Natural killer cell treated with Interleukin-12 subunit alpha and Interleukin-12 subunit beta and Interleukin-15 and Interleukin-18, amount 100 ng/mL, for 72 hours (primary cell): ENCODE measurements at regions not wholly inside any gene's neighbourhood (a gene's known extent, or its start where the extent isn't known, plus 50 kb on each side); places are given as distances from the start of the nearest gene placed in this dataset.
A peak's percentile ranks its signal among the peaks of the same experiment; 100 is the strongest.

ENCODE experiments used
- ATAC-seq, 2 donors: fragments of 150-1000 bp; cut with Tn5 transposase in 1 of 2; sonication (Bioruptor Pico), chemical (Tn5 transposase) in 1 of 2; 2 replicates each; pipeline ENCODE4 v1.10.0; 2021
- DNase-seq: peaks from one replicate; pipeline ENCODE4 v3.0.0; 2022; ENCODE audit warnings: low spot score
- H3K27ac Mint-ChIP-seq, 2 donors: 1 replicate in 1 of 2; 2 replicates in 1 of 2; pipeline ENCODE4 v1.8.0; 2022; ENCODE audit warnings: mixed read lengths in 2 of 2, mild to moderate bottlenecking in 1 of 2, moderate library complexity in 1 of 2
- H3K27me3 Mint-ChIP-seq, 2 donors: 1 replicate in 1 of 2; 2 replicates in 1 of 2; pipeline ENCODE4 v1.8.0; 2022; ENCODE audit warnings: mixed read lengths in 2 of 2
- H3K36me3 Mint-ChIP-seq: one replicate; pipeline ENCODE4 v1.8.0; 2022; ENCODE audit warnings: mixed read lengths
- H3K4me1 Mint-ChIP-seq, 2 donors: 1 replicate in 1 of 2; 2 replicates in 1 of 2; pipeline ENCODE4 v1.8.0; 2022; ENCODE audit warnings: low read depth in 2 of 2, mixed read lengths in 2 of 2, mild to moderate bottlenecking in 1 of 2
- H3K4me3 Mint-ChIP-seq: one replicate; pipeline ENCODE4 v1.8.0; 2022; ENCODE audit warnings: mixed read lengths
- H3K9me3 Mint-ChIP-seq: 2 replicates; pipeline ENCODE4 v1.8.0; 2022; ENCODE audit warnings: mixed read lengths

GRCh38 chr17:55649957-55650597 lies 72.6 kb downstream of the TMEM100 start:
- no peaks in the 10 kb centered on the region for H3K4me1 Mint-ChIP-seq
- ATAC-seq: no peak
- H3K4me3 Mint-ChIP-seq: no peak overlapping the region
- no peaks in the 10 kb centered on the region for H3K9me3 Mint-ChIP-seq
- H3K36me3 Mint-ChIP-seq: no peaks in the 10 kb centered on the region
- H3K27ac Mint-ChIP-seq: no peak overlapping the region
- DNase-seq: no peak
- peaks cover 11 to 34% of the 10 kb centered on the region in 2 donors for H3K27me3 Mint-ChIP-seq

- no peak for ATAC-seq
- Mint-ChIP-seq H3K4me3 (no peak overlapping the region), H3K27ac (no peak overlapping the region), H3K4me1 (no peaks in the 10 kb centered on the region), H3K27me3 (peaks cover 14 to 51% of the 10 kb centered on the region in 2 donors), H3K36me3 (no peaks in the 10 kb centered on the region), H3K9me3 (no peaks in the 10 kb centered on the region)
- no peak for DNase-seq
Measured at GRCh38 chr17:55648086-55648485, 74.6 kb downstream of the TMEM100 start.

- Mint-ChIP-seq H3K4me1 (no peaks in the 10 kb centered on the region), H3K27ac (no peak overlapping the region), H3K36me3 (no peaks in the 10 kb centered on the region), H3K9me3 (no peaks in the 10 kb centered on the region), H3K4me3 (no peak overlapping the region), H3K27me3 (peaks cover 14 to 36% of the 10 kb centered on the region in 2 donors)
- ATAC-seq (no peak), DNase-seq (no peak)
Measured at GRCh38 chr17:55645361-55645760, 77.3 kb downstream of the TMEM100 start.

- no peaks in the 10 kb centered on the region for H3K4me1 Mint-ChIP-seq
- ATAC-seq: no peak
- DNase-seq: no peak
- H3K9me3 Mint-ChIP-seq: no peaks in the 10 kb centered on the region
- no peak overlapping the region for H3K4me3 Mint-ChIP-seq
- peaks cover 11 to 26% of the 10 kb centered on the region in 2 donors for H3K27me3 Mint-ChIP-seq
- H3K27ac Mint-ChIP-seq: no peak overlapping the region
- H3K36me3 Mint-ChIP-seq: no peaks in the 10 kb centered on the region
Measured at GRCh38 chr17:55644346-55644745, 78.3 kb downstream of the TMEM100 start.

- DNase-seq (no peak), ATAC-seq (no peak)
- no peaks in the 10 kb centered on the region for H3K9me3 Mint-ChIP-seq
- no peaks in the 10 kb centered on the region for H3K4me1 Mint-ChIP-seq
- H3K36me3 Mint-ChIP-seq: no peaks in the 10 kb centered on the region
- no peak overlapping the region for H3K4me3 Mint-ChIP-seq
- peaks cover 7 to 22% of the 10 kb centered on the region in 2 donors for H3K27me3 Mint-ChIP-seq
- no peak overlapping the region for H3K27ac Mint-ChIP-seq
Measured at GRCh38 chr17:55642741-55643140, 79.9 kb downstream of the TMEM100 start.

GRCh38 chr17:55641676-55642081 lies 81.0 kb downstream of the TMEM100 start:
- Mint-ChIP-seq H3K9me3 (no peaks in the 10 kb centered on the region), H3K27me3 (peaks cover 2 to 19% of the 10 kb centered on the region in 2 donors), H3K4me3 (no peak overlapping the region), H3K4me1 (no peaks in the 10 kb centered on the region), H3K36me3 (no peaks in the 10 kb centered on the region), H3K27ac (no peak overlapping the region)
- DNase-seq (no peak), ATAC-seq (no peak)

- Mint-ChIP-seq H3K27ac (no peak overlapping the region), H3K4me1 (no peaks in the 10 kb centered on the region), H3K27me3 (peaks cover 5 to 17% of the 10 kb centered on the region in 2 donors), H3K9me3 (no peaks in the 10 kb centered on the region), H3K36me3 (no peaks in the 10 kb centered on the region), H3K4me3 (no peak overlapping the region)
- ATAC-seq (no peak), DNase-seq (no peak)
Measured at GRCh38 chr17:55639096-55639495, 83.6 kb downstream of the TMEM100 start.

- ATAC-seq (no peak), DNase-seq (no peak)
- Mint-ChIP-seq H3K27me3 (peaks cover 3 to 13% of the 10 kb centered on the region in 2 donors), H3K36me3 (no peaks in the 10 kb centered on the region), H3K27ac (no peak overlapping the region), H3K4me1 (no peaks in the 10 kb centered on the region), H3K4me3 (no peak overlapping the region), H3K9me3 (no peaks in the 10 kb centered on the region)
Measured at GRCh38 chr17:55635253-55635914, 87.3 kb downstream of the TMEM100 start.

GRCh38 chr17:55634702-55635101 lies 88.0 kb downstream of the TMEM100 start:
- no peaks in the 10 kb centered on the region for H3K9me3 Mint-ChIP-seq
- ATAC-seq (no peak), DNase-seq (no peak)
- no peaks in the 10 kb centered on the region for H3K4me1 Mint-ChIP-seq
- H3K27ac Mint-ChIP-seq: no peak overlapping the region
- H3K27me3 Mint-ChIP-seq: peaks cover 3 to 13% of the 10 kb centered on the region in 2 donors
- no peaks in the 10 kb centered on the region for H3K36me3 Mint-ChIP-seq
- H3K4me3 Mint-ChIP-seq: no peak overlapping the region

GRCh38 chr17:55632893-55633292 lies 89.8 kb downstream of the TMEM100 start:
- Mint-ChIP-seq H3K27me3 (peaks cover 3 to 18% of the 10 kb centered on the region in 2 donors), H3K27ac (no peak overlapping the region), H3K9me3 (no peaks in the 10 kb centered on the region), H3K4me1 (no peaks in the 10 kb centered on the region), H3K36me3 (no peaks in the 10 kb centered on the region), H3K4me3 (no peak overlapping the region)
- ATAC-seq (no peak), DNase-seq (no peak)

GRCh38 chr17:55632236-55632635 lies 90.4 kb downstream of the TMEM100 start:
- no peak overlapping the region for H3K4me3 Mint-ChIP-seq
- no peak for DNase-seq
- no peaks in the 10 kb centered on the region for H3K36me3 Mint-ChIP-seq
- peaks cover 3 to 18% of the 10 kb centered on the region in 2 donors for H3K27me3 Mint-ChIP-seq
- H3K9me3 Mint-ChIP-seq: no peaks in the 10 kb centered on the region
- no peak overlapping the region for H3K27ac Mint-ChIP-seq
- no peaks in the 10 kb centered on the region for H3K4me1 Mint-ChIP-seq
- ATAC-seq: no peak

- peaks cover 0 to 3% of the 10 kb centered on the region in 2 donors for H3K4me1 Mint-ChIP-seq
- no peak overlapping the region for H3K27ac Mint-ChIP-seq
- no peak for DNase-seq
- no peak overlapping the region for H3K4me3 Mint-ChIP-seq
- H3K9me3 Mint-ChIP-seq: peaks cover 2% of the 10 kb centered on the region
- no peak for ATAC-seq
- no peaks in the 10 kb centered on the region for H3K36me3 Mint-ChIP-seq
- H3K27me3 Mint-ChIP-seq: peaks cover 5 to 18% of the 10 kb centered on the region in 2 donors
Measured at GRCh38 chr17:55629995-55630394, 92.7 kb downstream of the TMEM100 start.

GRCh38 chr17:55625521-55625920 lies 97.1 kb downstream of the TMEM100 start:
- Mint-ChIP-seq H3K36me3 (no peaks in the 10 kb centered on the region), H3K9me3 (peaks cover 5% of the 10 kb centered on the region), H3K27me3 (peaks cover 16 to 25% of the 10 kb centered on the region in 2 donors), H3K4me3 (peak overlapping the region; percentile 28), H3K27ac (no peak overlapping the region), H3K4me1 (peaks cover 0 to 3% of the 10 kb centered on the region in 2 donors)
- no peak for DNase-seq
- peak in 1 of 2 donors; percentile 59 for ATAC-seq

- Mint-ChIP-seq H3K27me3 (peaks cover 16 to 24% of the 10 kb centered on the region in 2 donors), H3K9me3 (peaks cover 5% of the 10 kb centered on the region), H3K27ac (no peak overlapping the region), H3K36me3 (no peaks in the 10 kb centered on the region), H3K4me3 (peak overlapping the region; percentile 28), H3K4me1 (peaks cover 0 to 3% of the 10 kb centered on the region in 2 donors)
- ATAC-seq: peak in 1 of 2 donors; percentile 71
- no peak for DNase-seq
Measured at GRCh38 chr17:55624772-55625433, 97.8 kb downstream of the TMEM100 start.
